ENCODE measurements at regions not wholly inside any gene's neighbourhood (a gene's known extent, or its start where the extent isn't known, plus 50 kb on each side); places are given as distances from the start of the nearest gene placed in this dataset.

DNA sequence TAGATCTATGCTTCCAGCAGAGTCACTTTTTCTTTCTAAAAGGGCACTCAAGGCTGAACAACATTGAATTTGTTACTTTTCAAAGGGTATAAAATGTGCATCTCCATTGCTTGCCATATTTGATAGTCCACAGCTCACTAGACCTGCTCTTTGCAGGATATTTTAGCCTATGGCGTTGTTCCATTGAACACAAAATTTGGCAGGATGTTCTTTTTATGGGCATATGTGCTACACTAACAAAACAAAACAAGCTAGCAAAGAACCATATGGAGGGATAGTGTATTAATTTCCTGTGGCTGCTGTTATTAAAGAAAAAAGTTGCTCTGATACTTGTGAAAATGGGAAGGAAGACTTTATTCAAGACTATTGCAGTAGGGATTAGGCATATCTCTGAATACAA, 828.7 kb downstream of the TYW1 start:
- DNase-seq (ENCODE audit: low spot score): no peak

DNA sequence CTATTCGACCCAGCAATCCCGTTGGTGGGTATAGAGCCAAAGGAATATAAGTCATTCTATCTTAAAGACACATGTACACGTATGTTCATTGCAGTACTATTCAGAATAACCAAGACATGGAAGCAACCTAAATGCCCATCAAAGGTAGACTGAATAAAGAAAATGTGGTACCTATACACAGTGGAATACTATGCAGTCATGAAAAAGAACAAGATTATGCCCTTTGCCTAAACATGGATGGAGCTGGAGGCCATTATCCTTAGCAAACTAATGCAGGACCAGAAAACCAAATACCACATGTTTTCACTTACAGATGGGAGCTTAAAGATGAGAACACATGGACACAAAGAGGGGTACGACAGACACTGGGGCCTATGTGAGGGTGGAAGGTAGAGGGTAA, 845.3 kb downstream of the TYW1 start:
- DNase-seq (ENCODE audit: low spot score): no peak

DNA sequence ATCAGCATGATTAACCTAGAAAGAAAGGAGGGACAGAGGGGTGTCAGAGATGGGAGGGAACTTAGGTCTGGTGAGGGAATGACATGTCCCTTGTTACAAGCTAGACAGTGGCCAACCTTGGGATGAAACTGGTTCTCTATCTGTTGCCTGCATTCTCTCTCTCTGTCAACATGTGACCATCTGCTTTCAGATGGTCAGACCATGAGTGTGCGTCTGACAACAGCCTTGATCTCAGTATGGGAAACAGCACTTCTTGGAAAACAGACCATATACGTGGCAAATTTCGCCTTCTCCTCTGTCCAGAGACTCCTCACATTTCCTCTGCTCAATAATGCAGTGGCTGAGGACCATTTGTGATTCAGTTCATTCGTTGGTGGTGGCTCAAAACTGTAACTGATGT, 845.9 kb downstream of the TYW1 start:
- no peak for DNase-seq (ENCODE audit: low spot score)

GRCh38 chr7:67843001-67843565, 846.5 kb downstream of the TYW1 start:
- DNase-seq (ENCODE audit: low spot score): no peak

DNA sequence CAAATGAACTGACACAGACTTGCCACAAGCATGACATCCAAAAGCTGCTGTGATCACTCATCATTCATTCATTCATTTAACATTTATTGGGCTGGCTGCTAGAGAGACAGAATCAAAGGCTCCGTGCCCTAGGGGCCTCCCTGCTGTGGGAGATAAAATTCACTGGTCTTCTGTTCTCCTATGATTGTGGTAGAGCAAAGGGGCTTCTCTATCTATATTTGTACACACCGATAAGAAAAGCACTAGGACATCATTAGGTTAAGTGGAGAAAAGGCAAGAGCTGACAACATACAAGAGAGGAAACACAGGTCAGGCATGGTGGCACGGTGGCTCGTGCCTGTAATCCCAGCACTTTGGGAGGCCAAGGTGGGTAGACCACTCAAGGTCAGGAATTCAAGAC, 847.0 kb downstream of the TYW1 start:
- no peak for DNase-seq (ENCODE audit: low spot score)

DNA sequence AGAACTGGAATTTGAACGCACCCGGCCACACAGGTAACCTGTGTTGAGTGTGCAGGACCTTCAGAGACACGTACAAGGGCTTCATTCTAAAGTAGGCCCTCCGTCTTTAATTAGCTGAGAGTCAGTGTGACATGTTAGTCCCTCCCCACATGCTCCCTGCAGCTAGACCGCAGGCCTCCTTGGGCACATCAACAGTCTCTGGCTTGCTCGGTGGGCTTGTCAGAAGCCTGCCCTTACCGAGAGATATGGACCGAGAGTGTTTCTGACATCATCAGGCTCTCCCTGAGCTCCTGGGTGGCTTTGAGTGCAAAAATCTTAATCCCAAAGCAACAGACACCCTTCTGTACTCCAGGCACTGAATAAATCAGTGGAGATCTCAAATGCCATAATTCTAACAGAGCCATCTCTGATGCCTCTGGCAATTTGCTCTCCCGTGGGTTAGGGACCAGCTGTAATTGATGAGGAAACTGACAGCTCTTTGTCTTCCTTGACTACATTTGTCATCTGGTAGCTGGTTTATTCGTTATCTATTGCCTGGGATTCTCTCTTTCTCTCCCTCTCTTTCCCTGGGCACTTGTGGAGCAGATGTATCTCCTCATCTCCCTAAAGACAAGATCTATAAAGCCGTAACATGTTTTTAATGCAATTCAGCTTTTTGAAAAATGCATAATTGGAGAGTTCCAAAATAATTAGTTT, 850.6 kb downstream of the TYW1 start:
- no peak for DNase-seq (ENCODE audit: low spot score)

GRCh38 chr7:67854221-67855178, 857.9 kb downstream of the TYW1 start:
- no peak for DNase-seq (ENCODE audit: low spot score)

DNA sequence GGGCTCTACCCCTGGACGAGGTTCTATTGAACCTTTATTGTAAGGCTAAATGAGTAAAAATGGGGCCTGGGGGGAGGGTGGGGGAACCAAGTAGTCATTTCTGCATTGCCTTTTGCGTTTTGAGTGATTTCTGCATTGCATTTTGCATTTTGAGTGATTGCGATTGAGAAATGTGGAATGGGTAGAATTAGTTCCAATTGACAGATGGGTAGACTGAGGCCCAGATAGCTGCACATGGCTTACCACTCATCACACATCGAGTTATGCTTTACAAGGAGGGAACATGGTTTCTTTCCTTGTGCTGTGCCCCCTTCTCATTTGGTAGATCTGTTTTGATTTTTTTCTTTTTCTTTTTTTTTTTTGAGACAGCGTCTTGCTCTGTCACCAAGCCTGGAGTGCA, 858.7 kb downstream of the TYW1 start:
- DNase-seq (ENCODE audit: low spot score): no peak

- no peak for DNase-seq (ENCODE audit: low spot score)
Measured at GRCh38 chr7:67856046-67856445, 859.4 kb downstream of the TYW1 start.

DNA sequence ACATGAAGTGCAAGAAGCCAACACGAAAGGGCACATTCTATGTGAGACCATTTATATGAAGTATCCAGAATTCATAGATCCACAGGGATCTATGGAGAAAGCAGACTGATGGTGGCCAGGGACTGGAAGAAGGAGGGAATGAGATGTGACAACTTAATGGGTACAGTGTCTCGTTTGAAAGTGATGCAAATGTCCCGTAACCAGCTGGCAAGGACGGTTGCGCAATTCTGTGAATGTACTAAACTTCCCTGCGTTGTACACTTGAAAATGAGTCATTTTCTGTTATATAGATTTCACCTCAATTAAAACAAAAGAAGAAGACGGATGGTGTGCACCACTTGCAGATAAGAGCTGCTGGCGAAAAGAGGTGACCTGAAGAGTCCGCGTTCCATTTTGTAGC, 861.1 kb downstream of the TYW1 start:
- no peak for DNase-seq (ENCODE audit: low spot score)

GRCh38 chr7:67858931-67859330, 862.3 kb downstream of the TYW1 start:
- DNase-seq (ENCODE audit: low spot score): no peak

- DNase-seq (ENCODE audit: low spot score): no peak
Measured at GRCh38 chr7:67863911-67864310, 867.3 kb downstream of the TYW1 start.

DNA sequence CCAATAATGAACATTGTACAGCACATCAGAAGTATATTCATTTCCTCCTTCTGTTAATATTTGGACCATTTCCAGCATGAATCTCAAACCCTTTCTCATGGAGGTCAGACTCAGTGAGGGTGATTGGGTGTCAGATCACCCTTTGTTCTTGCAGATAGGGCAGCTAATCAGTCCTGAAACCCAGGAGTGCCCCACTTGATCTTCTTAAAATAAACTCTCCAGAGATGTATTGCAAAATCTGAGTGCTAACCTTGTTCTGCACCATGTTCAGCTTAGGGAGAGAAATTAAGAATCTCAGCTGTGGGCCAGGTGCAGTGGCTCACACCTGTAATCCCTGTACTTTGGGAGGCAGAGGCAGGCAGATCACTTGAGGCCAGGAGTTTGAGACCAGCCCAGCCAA, 869.4 kb downstream of the TYW1 start:
- DNase-seq (ENCODE audit: low spot score): no peak

GRCh38 chr7:67866812-67867211, 870.2 kb downstream of the TYW1 start:
- DNase-seq (ENCODE audit: low spot score): no peak

DNA sequence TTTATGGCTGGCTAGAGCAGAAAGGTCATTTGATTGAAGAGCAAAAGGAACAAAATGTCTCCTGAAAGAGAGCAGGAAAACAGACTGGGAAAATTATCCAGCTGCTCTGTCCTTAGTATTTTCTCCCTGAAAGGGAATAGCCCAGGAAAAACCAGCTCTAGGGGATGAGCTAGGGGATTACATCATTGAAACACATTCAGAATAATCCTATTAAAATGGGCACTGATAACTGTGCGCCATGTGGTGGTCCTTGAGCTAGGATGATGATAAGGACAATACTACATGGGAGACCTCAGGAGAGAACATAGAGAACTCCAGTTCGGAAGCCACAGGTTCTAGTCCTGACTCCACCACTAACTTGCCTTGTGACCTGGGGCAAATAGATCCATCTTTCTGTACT, 873.8 kb downstream of the TYW1 start:
- no peak for DNase-seq (ENCODE audit: low spot score)

DNA sequence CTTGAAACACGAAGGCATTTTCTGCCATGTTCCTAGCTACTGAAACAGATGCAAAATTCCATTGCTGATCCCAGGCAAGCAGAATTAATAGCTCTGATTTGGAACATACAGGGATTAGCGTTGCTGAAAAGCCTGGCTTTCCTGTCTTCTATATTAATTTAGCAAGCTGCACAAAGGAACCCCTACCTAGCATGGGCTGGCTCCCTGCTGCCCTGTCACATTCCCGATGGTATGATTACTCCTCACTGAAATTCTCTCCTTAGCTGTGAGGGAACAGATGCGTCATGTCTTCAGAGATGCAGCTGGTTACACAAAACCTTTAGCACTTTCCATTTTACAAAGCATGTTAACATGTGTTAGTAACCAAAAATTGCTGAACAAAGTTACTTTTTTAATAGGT, 878.9 kb downstream of the TYW1 start:
- no peak for DNase-seq (ENCODE audit: low spot score)

- DNase-seq (ENCODE audit: low spot score): no peak
Measured at GRCh38 chr7:67878808-67879207, 882.2 kb downstream of the TYW1 start.

- no peak for DNase-seq (ENCODE audit: low spot score)
Measured at GRCh38 chr7:67882843-67883242, 886.2 kb downstream of the TYW1 start.

GRCh38 chr7:67890316-67890715, 893.7 kb downstream of the TYW1 start:
- DNase-seq (ENCODE audit: low spot score): no peak

DNA sequence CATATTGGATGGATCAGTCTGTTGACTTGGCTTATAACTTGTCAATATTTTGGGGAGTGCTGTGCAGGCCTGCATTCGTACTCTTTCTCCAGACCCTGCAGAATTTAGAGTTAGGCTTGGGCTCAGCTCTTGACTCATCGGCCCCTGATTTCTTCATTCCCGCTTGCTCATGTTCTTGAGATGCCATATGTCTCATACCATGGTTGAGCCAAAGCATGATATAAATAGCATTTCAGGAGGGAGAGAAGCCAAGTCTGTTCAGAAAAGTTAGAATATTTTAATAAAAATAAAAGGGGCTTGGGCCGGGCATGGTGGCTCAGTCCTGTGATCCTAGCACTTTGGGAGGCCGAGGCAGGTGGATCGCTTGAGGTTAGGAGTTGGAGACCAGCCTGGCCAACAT, 898.1 kb downstream of the TYW1 start:
- DNase-seq (ENCODE audit: low spot score): no peak

GRCh38 chr7:67896721-67897120, 900.1 kb downstream of the TYW1 start:
- DNase-seq (ENCODE audit: low spot score): no peak

DNA sequence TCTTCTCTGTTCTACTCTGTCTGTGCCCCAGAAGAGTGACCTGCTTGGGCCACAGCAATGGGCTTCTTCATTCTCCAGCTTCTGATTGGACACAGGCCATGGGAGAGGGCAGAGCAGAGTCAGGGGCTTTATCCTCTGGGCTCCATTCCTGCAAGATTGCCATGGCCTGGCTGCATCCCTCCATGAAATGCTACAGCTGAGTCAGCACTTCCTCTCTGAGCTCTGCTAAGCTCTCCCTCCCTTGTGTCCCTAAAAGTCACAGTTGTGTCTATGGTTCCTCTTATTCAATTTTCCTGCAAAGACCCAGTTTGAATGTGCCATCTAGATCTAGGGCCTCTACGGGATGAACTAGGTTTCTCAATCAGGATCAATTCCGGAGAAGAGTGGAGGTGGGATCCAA, 903.8 kb downstream of the TYW1 start:
- DNase-seq (ENCODE audit: low spot score): no peak
